Uterus (tissue), 2 donors: ENCODE measurements at regions not wholly inside any gene's neighbourhood (a gene's known extent, or its start where the extent isn't known, plus 50 kb on each side); places are given as distances from the start of the nearest gene placed in this dataset.

ENCODE experiments used
- CTCF ChIP-seq, 4 experiments: fragments of 200-600 bp in 2 of 4; fragments of 450-650 bp in 2 of 4; sonication (generic) in 2 of 4; IDR thresholded peaks; one replicate each; pipeline ENCODE4 v1.5.1; 2016 to 2019; ENCODE audit warnings: antibody characterized with exemption in 4 of 4, mild to moderate bottlenecking in 2 of 4, moderate library complexity in 1 of 4
- POLR2A ChIP-seq, 2 donors: fragments of 450-650 bp; IDR thresholded peaks; one replicate each; pipeline ENCODE4 v1.6.1; 2016; ENCODE audit warnings: antibody characterized with exemption in 2 of 2, mild to moderate bottlenecking in 1 of 2, moderate library complexity in 1 of 2

GRCh38 chr6:102352552-102352951 is 959.0 kb downstream of the GRIK2 start:
- TF ChIP-seq CTCF (IDR thresholded peaks at IDR 0.05): no peak
- TF ChIP-seq POLR2A (IDR thresholded peaks at IDR 0.05): no peak
